ENCODE measurements at regions not wholly inside any gene's neighbourhood (a gene's known extent, or its start where the extent isn't known, plus 50 kb on each side); places are given as distances from the start of the nearest gene placed in this dataset.
"Not testable (repeated sequence)": the region's sequence is repeated elsewhere in the genome, so short reads cannot be mapped to it uniquely, and the experiment has no call there.

- H3K36me3 ChIP-seq (ENCODE audit: control insufficient read depth in 2 of 2, insufficient read depth in 1 of 2, low read length in 2 of 2); H3K9me3 ChIP-seq (ENCODE audit: control insufficient read depth, insufficient read depth, low read depth, low read length); POLR2A ChIA-PET; H3K27ac ChIP-seq (ENCODE audit: extremely low read depth, low read depth, low read length); CTCF ChIA-PET; H3K4me1 ChIP-seq (ENCODE audit: control insufficient read depth, insufficient read depth, low read length); H3K4me3 ChIP-seq (ENCODE audit: low read depth, low read length): not testable (repeated sequence)
These were observed 99.2 kb downstream of the ZNF100 start for GRCh38 chr19:21668072-21668773.

GRCh38 chr19:21655540-21656126 is 111.7 kb downstream of the ZNF100 start:
- no peaks in the 10 kb centered on the region for H3K4me1 ChIP-seq (ENCODE audit: control insufficient read depth, insufficient read depth, low read length)
- TF ChIP-seq KLF7 (tag by site-specific recombination; IDR thresholded peaks at IDR 0.05; ENCODE audit: borderline replicate concordance), result no peak
- TF ChIP-seq ZNF426 (tag by site-specific recombination; IDR thresholded peaks at IDR 0.05), result no peak
- no peak for TF ChIP-seq ZNF544 (tag by site-specific recombination; IDR thresholded peaks at IDR 0.05)
- no peak for TF ChIP-seq GLIS1 (tag by site-specific recombination; IDR thresholded peaks at IDR 0.05)
- no peak for TF ChIP-seq BCL6B (tag by site-specific recombination; IDR thresholded peaks at IDR 0.05)
- no peak for TF ChIP-seq ZNF792 (tag by site-specific recombination; IDR thresholded peaks at IDR 0.05)
- TF ChIP-seq ZNF610 (tag by site-specific recombination; IDR thresholded peaks at IDR 0.05; ENCODE audit: borderline replicate concordance), result no peak
- POLR2A ChIA-PET, result no interaction called here
- CTCF ChIA-PET, result no interaction called here
- H3K4me3 ChIP-seq (ENCODE audit: low read depth, low read length), result no peak overlapping the region
- no peaks in the 10 kb centered on the region for H3K9me3 ChIP-seq (ENCODE audit: control insufficient read depth, insufficient read depth, low read depth, low read length)
- H3K27ac ChIP-seq (ENCODE audit: extremely low read depth, low read depth, low read length), result no peak overlapping the region
- H3K36me3 ChIP-seq (ENCODE audit: control insufficient read depth in 2 of 2, insufficient read depth in 1 of 2, low read length in 2 of 2), result no peaks in the 10 kb centered on the region

DNA sequence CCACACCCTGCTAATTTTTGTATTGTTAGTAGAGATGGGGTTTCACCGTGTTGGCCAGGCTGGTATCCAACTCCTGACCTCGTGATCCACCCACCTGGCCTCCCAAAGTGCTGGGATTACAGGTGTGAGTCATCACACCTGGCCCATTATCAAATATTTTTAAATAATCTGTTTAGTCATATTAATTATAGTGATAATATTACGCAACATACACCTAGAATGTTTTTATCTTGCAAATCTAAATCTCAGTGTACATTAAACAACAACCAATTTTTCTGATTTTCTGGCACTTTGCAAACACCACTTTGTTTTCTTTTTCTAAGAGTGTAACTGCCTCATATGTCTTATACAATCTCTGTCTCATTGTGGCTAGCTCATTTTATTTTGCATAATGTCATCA is 115.9 kb downstream of the ZNF100 start:
- CTCF ChIA-PET, result not testable (repeated sequence)

DNA sequence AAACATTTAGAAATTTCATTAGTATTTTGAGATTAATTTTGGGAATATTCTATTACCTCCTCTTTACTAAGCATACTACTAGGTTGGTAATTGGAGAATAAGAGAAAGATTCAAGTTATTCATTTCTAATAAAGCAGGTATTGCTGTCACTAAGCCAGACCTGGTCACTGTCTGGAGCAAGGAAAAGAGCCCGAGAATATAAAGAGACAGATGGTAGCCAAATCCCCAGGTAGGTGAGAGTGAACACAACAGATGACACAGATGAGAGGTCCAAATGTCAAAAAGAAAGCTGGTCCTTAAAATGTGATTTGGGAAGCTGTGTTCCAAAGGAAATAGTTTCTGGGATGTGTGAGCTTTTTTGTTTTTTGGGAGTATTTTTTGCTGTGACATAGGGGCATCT is 128.6 kb downstream of the ZNF100 start:
- no peak overlapping the region for H3K27ac ChIP-seq (ENCODE audit: extremely low read depth, low read depth, low read length)
- H3K9me3 ChIP-seq (ENCODE audit: control insufficient read depth, insufficient read depth, low read depth, low read length), result no peaks in the 10 kb centered on the region
- no peaks in the 10 kb centered on the region for H3K36me3 ChIP-seq (ENCODE audit: control insufficient read depth in 2 of 2, insufficient read depth in 1 of 2, low read length in 2 of 2)
- POLR2A ChIA-PET, result no interaction called here
- H3K4me1 ChIP-seq (ENCODE audit: control insufficient read depth, insufficient read depth, low read length), result no peaks in the 10 kb centered on the region
- CTCF ChIA-PET, result no interaction called here
- no peak overlapping the region for H3K4me3 ChIP-seq (ENCODE audit: low read depth, low read length)
- TF ChIP-seq ZNF518A (tag by site-specific recombination; conservative IDR thresholded peaks at IDR 0.05; ENCODE audit: low read depth), result no peak
- TF ChIP-seq ZNF132 (tag by site-specific recombination; IDR thresholded peaks at IDR 0.05; ENCODE audit: borderline replicate concordance), result no peak
- no peak for TF ChIP-seq ZSCAN30 (tag by site-specific recombination; IDR thresholded peaks at IDR 0.05)
- TF ChIP-seq ZNF623 (tag by site-specific recombination; IDR thresholded peaks at IDR 0.05), result no peak
- no peak for TF ChIP-seq ZNF777 (tag by site-specific recombination; IDR thresholded peaks at IDR 0.05; ENCODE audit: borderline replicate concordance)
- no peak for TF ChIP-seq ZNF221 (tag by site-specific recombination; IDR thresholded peaks at IDR 0.05; ENCODE audit: borderline replicate concordance)
- no peak for TF ChIP-seq MZF1 (tag by site-specific recombination; IDR thresholded peaks at IDR 0.05; ENCODE audit: borderline replicate concordance)

More for the DNA sequence above, 115.9 kb downstream of the ZNF100 start:
- H3K36me3 ChIP-seq (ENCODE audit: control insufficient read depth in 2 of 2, insufficient read depth in 1 of 2, low read length in 2 of 2); POLR2A ChIA-PET; H3K9me3 ChIP-seq (ENCODE audit: control insufficient read depth, insufficient read depth, low read depth, low read length); H3K4me1 ChIP-seq (ENCODE audit: control insufficient read depth, insufficient read depth, low read length); H3K4me3 ChIP-seq (ENCODE audit: low read depth, low read length); H3K27ac ChIP-seq (ENCODE audit: extremely low read depth, low read depth, low read length): not testable (repeated sequence)
